Fibroblast of skin of scalp (primary cell): ENCODE measurements at regions not wholly inside any gene's neighbourhood (a gene's known extent, or its start where the extent isn't known, plus 50 kb on each side); places are given as distances from the start of the nearest gene placed in this dataset.
"Not testable (repeated sequence)": the region's sequence is repeated elsewhere in the genome, so short reads cannot be mapped to it uniquely, and the experiment has no call there.

Source experiments
- DNase-seq: peaks from one replicate; pipeline ENCODE4 v3.0.0-alpha.2; 2013

GRCh38 chr3:160098261-160098908 is 109.8 kb downstream of the IL12A start:
- DNase-seq, result peak; percentile 51

GRCh38 chr3:160098926-160099626 is 110.4 kb downstream of the IL12A start:
- no peak for DNase-seq

- no peak for DNase-seq
Observed at GRCh38 chr3:160099834-160100233, 111.2 kb downstream of the IL12A start.

GRCh38 chr3:160100610-160101009 is 112.0 kb downstream of the IL12A start:
- DNase-seq, result no peak

- not testable (repeated sequence) for DNase-seq
Observed at GRCh38 chr3:160102001-160102400, 113.4 kb downstream of the IL12A start.

GRCh38 chr3:160103397-160103796 is 114.8 kb downstream of the IL12A start:
- no peak for DNase-seq

GRCh38 chr3:160105907-160106584 is 117.4 kb downstream of the IL12A start:
- DNase-seq, result no peak

- no peak for DNase-seq
Observed at GRCh38 chr3:160106905-160107861, 118.0 kb upstream of the C3orf80 start.

GRCh38 chr3:160108362-160108761 is 116.9 kb upstream of the C3orf80 start:
- DNase-seq, result no peak

GRCh38 chr3:160112481-160112880 is 112.7 kb upstream of the C3orf80 start:
- DNase-seq, result no peak

- no peak for DNase-seq
Observed at GRCh38 chr3:160112996-160113395, 112.2 kb upstream of the C3orf80 start.

GRCh38 chr3:160114355-160114995 is 110.7 kb upstream of the C3orf80 start:
- DNase-seq, result no peak

GRCh38 chr3:160115387-160115786 is 109.8 kb upstream of the C3orf80 start:
- no peak for DNase-seq

GRCh38 chr3:160124224-160124623 is 101.0 kb upstream of the C3orf80 start:
- DNase-seq, result no peak

- no peak for DNase-seq
Observed at GRCh38 chr3:160125258-160125657, 100.0 kb upstream of the C3orf80 start.

GRCh38 chr3:160126051-160126450 is 99.2 kb upstream of the C3orf80 start:
- no peak for DNase-seq

- no peak for DNase-seq
Observed at GRCh38 chr3:160126761-160127160, 98.5 kb upstream of the C3orf80 start.

GRCh38 chr3:160127308-160127707 is 97.9 kb upstream of the C3orf80 start:
- DNase-seq, result no peak

- no peak for DNase-seq
Observed at GRCh38 chr3:160128056-160128455, 97.2 kb upstream of the C3orf80 start.

GRCh38 chr3:160129459-160130061 is 95.7 kb upstream of the C3orf80 start:
- peak; percentile 97 for DNase-seq

- no peak for DNase-seq
Observed at GRCh38 chr3:160130071-160130470, 95.2 kb upstream of the C3orf80 start.

- peak; percentile 61 for DNase-seq
Observed at GRCh38 chr3:160130950-160131349, 94.3 kb upstream of the C3orf80 start.
